NCI-H345 (cell line): ENCODE measurements at regions not wholly inside any gene's neighbourhood (a gene's known extent, or its start where the extent isn't known, plus 50 kb on each side); places are given as distances from the start of the nearest gene placed in this dataset.

ENCODE experiments used
- DNase-seq: peaks from one replicate; lab custom pipeline; 2025; lab: John Stamatoyannopoulos, UW

- no peak for DNase-seq
Observed at GRCh38 chr3:59446775-59447465, 397.1 kb upstream of the CFAP20DC start.

- DNase-seq = no peak
Observed at GRCh38 chr3:59444676-59445075, 394.9 kb upstream of the CFAP20DC start.

DNA sequence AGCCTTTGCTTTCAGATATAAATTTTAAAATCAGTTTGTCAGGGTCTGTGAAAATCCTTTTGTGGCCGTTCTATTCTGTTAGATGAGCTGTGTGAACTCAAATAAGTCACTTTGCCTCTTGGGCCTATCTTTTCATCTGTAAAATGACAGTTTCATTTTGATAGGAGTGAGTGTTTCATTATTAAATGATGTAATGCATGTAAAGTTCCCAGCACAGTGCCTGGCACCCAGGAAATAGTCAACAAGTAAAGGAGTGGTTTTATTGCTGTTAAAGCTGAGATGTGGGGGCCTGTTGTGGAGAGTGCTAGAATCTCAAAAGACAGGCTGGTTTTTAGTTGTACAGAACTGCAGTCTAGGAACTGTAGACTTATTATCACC, 394.5 kb upstream of the CFAP20DC start:
- DNase-seq = no peak

DNA sequence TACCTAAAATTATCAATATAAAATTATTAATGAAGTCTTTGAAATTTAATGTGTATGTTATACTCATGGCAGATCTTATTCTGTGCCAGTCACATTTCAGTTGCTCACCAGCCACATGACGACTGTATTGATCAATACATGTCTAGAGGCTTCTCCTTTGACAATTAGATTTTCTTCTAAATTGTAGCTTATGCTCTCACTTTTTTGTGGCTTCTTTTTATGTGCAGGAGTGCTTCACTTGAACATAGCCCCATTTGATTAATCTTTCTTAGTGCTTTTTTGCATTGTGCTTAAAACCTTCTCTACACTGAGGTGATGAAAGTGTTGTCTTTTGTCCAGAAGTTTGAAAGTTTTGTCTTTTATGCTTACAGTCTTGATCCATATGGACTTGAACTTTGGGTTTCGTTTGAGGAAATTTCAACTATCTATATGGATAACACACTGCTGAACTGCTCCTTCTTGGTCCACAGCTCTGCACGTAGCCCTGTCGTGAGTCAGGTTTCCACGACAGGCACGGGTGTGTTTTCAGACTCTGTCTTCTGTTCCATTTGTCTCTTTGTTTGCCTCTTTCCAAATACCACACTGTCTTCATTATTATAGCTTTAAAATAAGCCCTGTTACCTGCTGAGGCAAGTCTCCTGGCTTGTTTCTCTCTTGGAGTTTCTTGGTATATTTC, 393.9 kb upstream of the CFAP20DC start:
- no peak for DNase-seq

DNA sequence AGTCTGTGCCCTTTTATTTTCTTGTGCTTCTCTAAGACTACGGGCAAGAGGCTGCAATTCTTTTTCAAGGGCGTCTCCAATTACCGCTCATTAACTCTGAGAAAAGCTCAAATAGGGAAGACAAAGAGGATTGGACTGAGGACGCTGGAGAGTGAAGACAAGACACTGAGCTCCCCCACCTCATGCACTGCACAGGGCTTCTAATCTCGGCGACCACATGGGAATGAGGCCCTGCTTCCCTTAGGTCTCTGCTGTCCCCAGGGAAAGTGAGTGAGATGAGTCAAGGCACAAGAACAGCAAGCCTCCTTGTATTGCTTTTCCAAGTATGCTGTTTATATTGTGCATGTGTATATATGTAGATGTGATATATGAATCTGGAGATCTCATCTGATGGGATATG, 392.2 kb upstream of the CFAP20DC start:
- no peak for DNase-seq

GRCh38 chr3:59440285-59441028, 390.6 kb upstream of the CFAP20DC start:
- no peak for DNase-seq

GRCh38 chr3:59438492-59438891, 388.7 kb upstream of the CFAP20DC start:
- DNase-seq = no peak

DNA sequence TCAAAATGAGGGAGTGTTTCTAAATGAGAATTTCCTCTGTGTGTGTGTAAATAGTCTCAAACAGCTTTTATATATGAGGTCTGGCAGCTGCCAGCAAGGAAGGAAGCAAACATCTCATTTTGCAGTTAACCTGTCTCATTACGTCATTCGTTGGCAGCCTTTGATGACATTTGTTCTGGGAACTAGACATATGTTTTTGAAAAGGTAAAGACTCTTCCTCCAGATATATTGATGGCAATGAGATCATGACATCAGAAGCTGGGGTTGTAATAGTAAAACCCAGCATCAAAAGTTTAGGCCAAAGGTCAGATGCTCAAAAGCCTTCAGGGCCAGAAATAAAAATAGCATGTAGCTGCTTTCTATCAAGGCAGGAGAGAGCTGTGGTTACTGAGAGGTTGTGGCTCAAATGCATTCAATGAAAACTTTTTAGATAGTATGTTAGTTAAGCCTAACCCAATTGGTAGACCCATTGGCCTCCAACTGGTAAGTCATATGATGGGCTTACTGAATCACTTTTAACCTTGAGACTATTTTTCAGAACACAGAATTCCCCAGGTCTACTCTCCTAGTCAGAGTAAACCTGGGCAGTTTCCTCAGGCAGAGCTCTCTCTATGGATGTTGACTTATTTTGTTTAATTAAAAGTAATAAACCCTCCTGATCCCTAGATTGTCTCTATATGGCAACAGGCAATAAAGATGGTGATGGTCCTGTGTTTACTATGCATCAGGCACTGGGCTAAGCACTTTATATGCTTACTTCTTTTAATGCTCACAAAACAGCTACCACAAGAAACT, 386.5 kb upstream of the CFAP20DC start:
- no peak for DNase-seq

- no peak for DNase-seq
Observed at GRCh38 chr3:59433546-59433945, 383.7 kb upstream of the CFAP20DC start.

DNA sequence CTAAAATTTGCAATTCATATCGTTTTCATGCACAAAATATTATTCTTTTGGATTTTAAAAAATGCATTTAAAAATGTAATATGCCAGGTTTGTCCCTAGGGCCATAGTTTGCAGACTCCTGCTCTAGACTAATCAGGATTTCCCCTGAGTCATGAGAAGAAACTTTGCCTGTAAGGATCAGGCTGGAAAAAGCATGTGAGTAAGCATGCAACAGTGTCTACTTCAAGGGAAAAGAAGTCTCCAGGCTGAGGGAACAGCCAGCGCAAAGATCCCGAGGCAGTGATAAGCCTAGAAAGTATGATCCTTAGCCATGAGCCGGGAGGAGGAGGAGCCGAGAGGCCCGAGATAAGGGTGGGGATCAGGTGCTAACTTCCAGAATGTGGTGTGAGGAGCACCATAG, 382.8 kb upstream of the CFAP20DC start:
- no peak for DNase-seq

DNA sequence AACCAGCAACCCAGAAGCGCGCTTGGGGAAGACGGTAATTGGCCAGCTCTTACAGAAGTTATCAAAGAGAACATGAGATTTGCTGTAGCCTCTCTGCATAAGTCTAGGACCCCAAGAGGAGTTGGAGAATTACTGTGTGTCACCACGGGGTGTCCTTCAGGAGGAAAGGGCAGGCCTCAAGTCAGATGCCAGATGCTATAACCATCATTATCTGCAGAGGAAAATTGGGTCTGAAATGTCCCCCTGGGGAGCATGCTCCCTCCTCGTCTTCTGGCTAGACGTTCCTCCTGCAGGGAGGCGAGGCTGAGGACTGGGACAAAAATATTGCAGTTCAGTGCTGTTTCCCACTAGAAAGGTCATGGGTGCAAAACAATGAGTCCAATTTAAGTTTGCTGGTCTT, 380.5 kb upstream of the CFAP20DC start:
- no peak for DNase-seq

- DNase-seq = no peak
Observed at GRCh38 chr3:59429198-59429597, 379.4 kb upstream of the CFAP20DC start.

GRCh38 chr3:59426821-59427565, 377.2 kb upstream of the CFAP20DC start:
- DNase-seq = no peak

DNA sequence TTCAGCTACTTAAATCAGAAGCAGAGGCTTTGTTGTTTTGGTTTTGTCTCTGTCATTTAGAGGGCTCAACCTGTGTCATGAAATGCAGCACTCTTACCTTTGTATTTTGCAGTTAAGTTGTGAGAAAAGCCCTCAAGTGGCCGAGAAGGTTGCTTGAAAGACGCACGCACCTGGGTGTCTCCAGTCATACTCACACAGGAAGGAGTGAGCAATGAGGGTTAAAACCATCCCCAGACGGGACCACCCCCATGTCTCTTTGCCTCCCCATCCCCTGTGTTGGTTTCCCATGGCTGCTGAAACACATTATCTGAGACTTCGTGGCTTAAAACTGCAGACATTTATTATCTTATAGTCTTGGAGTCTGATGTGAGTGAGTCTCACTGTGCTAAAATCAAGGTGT, 376.1 kb upstream of the CFAP20DC start:
- no peak for DNase-seq

GRCh38 chr3:59425371-59425770, 375.5 kb upstream of the CFAP20DC start:
- DNase-seq = no peak

GRCh38 chr3:59424268-59425010, 374.6 kb upstream of the CFAP20DC start:
- no peak for DNase-seq

GRCh38 chr3:59423707-59424106, 373.9 kb upstream of the CFAP20DC start:
- DNase-seq = no peak

DNA sequence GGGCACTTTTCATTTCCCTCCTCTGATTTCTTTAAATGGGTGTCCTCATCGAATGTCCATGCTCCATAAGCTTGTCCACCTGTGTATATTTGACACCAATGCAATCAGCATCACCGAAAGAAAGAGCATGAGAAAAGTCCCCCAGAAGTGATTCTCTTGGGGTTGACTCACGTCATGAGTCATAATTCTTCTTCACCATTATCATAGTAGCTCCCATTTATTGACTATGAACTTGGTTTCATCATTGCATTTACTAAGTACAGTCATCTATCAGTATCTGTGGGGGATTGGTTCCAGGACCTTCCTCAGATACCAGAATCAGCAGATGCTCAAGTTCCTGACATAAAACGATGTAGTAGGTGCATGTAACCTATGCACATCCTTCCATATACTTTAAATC, 372.5 kb upstream of the CFAP20DC start:
- DNase-seq = no peak

- no peak for DNase-seq
Observed at GRCh38 chr3:59418836-59419235, 369.0 kb upstream of the CFAP20DC start.

- DNase-seq = no peak
Observed at GRCh38 chr3:59412516-59412915, 362.7 kb upstream of the CFAP20DC start.

DNA sequence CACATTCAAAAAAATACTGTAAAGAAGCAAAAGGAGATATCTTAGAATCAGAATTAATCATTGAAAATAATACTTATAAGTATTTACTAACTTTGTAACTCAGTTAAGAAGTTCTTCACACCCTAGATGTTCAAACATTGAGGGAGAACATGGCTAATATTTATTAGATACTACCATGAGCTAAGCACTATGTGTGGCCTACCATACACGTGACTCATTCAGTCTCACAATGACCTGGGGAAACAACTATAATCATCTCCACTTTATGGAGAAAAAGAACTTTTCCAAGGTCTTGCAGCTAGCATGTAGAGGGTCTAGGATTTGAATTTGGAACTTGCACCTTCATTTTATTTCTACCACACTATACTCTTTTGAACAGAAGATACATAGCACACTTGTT, 361.9 kb upstream of the CFAP20DC start:
- no peak for DNase-seq
